Ecto neural progenitor cell (in vitro differentiated cells): ENCODE measurements at regions not wholly inside any gene's neighbourhood (a gene's known extent, or its start where the extent isn't known, plus 50 kb on each side); places are given as distances from the start of the nearest gene placed in this dataset.

ENCODE experiments used
- DNase-seq: peaks from one replicate; pipeline ENCODE4 v3.0.0-alpha.2; 2018; ENCODE audit warnings: low spot score

DNA sequence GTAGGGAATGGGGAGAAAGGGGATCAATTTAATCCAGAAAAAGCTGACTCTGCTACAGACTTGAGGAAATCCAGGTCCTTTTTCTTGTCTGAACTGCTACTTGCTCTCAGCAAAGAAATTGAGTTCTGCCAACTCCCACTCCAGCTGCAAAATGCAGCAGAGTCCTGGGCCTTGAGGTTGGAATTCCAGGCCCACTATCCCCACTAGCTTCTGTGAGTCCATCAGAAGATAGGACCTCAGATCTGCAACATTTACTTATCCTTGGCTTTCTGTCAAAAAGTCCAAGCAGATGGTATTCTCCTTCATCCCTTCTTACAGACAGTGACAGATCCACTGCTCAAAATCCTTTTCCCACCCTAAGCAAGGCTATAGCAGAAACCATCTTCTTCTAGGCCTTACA is 219.2 kb downstream of the ARHGAP12 start:
- DNase-seq, result no peak

- DNase-seq, result no peak
Measured at GRCh38 chr10:31709028-31709427, 219.6 kb downstream of the ARHGAP12 start.

DNA sequence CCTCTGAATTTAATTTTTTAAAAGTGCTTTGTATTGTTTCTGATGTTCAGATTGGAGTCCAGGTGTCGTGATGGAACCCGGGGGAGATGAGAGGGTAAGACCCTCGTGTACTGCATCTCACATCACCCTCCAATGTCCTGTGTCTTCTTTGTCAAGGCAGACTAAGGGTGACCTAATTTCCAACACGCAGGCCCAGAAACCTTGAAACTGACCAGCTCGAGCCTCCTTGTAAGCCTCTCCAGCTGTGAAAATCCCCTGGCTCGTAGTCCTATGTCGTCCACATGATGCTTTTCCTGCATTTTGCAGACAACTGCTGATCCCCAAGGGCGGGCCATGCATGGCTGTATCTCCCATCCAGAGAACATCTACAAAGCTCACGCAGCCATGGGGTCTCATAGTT is 220.2 kb downstream of the ARHGAP12 start:
- no peak for DNase-seq

- DNase-seq, result no peak
Measured at GRCh38 chr10:31708046-31708445, 220.6 kb downstream of the ARHGAP12 start.

DNA sequence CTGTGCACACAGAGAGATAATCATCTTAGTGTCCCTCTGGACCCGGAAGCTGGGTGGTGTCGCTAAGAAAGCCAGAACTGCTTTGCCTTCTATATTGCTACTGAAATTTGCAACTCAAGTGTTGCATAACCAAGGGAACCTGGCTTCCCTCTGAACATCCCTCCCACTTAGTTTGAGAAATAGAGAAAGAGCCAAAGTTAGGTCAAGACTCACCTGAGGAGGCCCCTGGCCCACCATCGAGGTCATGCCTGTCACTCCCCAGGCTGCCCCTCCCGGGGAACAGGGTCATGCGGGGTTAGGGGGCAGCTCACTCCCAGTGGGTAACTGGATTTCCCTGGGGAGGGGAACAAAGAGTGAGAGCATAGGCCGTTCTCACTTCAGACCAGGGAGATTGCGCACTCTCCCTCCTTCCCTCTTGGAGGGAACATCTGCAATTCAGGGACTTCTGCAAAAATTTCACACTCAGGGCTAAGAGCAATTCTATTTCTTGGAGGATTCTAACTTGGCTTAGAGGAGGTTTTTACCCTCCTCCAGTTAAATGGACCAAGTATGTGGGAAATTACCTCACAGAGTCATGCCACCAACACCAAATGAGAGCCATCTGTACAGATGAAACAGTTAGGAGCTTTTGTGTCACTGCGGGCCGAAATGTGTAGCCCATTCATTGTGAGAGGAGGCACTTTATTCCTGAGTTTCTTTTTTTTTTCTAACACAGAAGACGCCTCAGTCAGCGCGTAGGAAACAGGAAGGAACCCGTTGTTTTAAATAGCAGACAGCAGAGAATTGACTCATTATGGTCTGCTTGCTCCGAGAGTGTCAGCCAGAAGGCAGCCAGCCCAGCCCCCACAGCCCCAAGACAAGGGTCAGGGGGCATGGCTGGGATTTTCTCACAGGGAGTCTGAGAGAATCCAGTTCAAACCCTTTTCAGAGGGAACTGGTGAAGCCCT is 221.3 kb downstream of the ARHGAP12 start:
- DNase-seq, result peak; percentile 70

DNA sequence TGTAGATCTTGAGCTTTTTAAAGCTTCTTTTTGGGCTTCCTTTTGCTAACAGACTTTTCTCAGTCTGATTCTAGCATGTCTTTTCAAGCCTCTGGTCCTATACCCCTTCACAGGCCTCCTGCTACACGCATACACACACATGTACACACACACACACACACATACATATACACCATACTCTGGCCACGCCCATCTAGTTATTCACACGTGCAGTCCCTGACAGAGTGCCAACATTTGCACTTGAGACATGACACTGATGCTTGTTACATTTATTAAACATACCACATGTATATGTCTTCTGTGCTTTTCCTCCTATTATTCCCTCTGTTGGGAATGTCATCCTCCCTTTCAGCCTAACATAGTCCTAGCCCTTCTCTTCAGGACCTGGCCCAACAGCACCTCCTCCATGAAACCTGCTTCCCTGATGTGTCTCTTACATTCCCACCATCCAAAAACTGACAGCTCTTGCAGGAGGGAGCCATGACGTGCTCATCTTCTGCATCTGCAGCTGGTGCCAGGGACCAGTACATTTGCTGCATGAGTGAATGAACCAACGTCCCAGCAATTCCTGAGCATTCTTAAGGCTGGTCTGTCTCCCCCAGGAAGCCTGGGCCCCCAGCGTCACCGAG is 222.1 kb downstream of the ARHGAP12 start:
- no peak for DNase-seq

DNA sequence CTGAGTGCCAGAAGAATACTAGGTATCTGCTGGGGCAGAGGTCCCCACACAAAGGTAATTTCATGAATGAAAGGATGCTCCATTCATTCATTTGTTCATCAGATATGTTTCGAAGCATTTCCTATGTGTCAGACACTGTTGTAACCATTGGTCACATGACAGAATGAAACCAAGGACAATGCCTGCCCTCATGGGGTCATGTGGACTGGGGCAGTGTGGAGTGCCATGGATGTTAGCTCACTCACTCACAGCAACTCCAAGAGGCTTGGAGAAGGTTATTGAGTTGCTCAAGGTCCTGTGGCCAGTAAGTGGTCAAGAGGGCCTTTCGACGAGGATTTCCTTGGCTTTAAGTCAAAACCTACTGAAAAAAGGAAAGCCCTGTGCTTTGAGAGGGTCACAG is 223.5 kb downstream of the ARHGAP12 start:
- no peak for DNase-seq

- no peak for DNase-seq
Measured at GRCh38 chr10:31704195-31704594, 224.4 kb downstream of the ARHGAP12 start.

DNA sequence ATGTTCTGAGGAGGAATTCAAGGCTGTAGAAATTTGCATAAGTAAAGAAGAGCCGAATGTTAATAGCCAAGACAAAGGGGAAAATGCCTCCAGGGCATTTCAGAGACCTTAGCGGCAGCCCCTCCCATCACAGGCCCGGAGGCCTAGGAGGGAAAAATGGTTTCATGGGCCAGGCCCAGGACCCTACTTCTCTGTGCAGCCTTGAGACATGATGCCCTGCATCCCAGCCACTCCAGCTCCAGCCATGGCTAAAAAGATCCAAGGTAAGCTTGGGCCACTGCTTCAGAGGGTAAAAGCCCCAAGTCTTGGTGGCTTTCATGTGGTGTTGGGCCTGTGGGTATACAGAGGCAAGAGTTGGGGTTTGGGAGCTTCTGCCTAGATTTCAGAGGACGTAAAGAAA is 225.7 kb downstream of the ARHGAP12 start:
- DNase-seq, result no peak

DNA sequence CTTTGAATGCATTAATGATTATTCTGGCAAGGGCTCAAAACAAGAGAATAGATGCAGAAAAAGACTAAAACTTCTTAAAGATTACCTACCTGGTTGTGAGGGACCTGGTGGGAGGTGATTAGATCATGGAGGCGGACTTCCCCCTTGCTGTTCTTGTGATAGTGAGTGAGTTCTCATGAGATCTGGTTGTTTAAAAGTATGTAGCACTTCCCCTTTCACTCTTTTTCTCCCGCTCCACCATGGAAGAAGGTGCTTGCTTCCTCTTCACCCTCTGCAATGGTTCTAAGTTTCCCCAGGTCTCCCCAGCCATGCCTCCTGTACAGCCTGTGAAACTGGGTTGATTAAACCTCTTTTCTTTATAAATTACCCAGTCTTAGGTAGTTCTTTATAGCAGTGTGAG is 226.6 kb downstream of the ARHGAP12 start:
- no peak for DNase-seq

DNA sequence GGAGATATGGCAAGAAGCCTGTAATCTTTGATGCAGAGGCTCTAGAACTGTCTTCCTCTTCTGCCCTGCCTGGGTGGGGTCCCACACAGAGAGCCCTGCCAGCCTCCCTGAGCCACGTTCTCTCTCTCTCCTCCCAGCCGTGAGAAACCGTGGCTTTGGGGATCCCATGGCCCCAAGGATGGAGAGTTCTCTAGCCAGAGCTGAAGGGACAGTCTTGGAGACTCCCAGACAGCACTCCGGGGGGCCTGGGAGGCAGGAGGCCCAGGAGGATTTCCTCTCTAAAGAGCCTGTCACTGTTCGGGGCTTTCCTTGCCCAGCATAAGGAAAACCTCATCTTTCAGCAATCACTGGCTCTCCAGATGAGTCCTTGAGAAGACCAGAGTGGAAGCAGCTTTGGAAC is 227.1 kb downstream of the ARHGAP12 start:
- no peak for DNase-seq

DNA sequence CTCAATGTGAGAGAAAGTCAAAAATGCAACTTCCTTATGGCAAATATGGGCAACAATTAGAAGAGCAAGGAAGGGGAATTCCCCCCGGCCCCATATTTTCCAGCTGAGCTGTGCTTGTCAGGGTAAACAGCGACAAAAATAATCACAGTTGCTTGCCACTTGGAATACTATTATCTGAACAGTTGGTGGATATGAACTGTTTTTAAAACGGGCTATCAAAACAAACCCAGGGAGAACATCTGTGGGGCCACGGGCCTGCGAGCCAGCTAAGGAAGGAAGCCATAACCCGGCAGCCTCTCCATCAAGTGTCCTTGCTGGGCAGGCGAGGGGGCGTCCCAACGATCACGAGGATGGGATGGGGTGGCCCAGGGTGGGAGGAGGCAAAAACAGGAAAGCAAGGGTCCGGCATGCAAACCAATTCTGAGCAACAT is 228.4 kb downstream of the ARHGAP12 start:
- no peak for DNase-seq

DNA sequence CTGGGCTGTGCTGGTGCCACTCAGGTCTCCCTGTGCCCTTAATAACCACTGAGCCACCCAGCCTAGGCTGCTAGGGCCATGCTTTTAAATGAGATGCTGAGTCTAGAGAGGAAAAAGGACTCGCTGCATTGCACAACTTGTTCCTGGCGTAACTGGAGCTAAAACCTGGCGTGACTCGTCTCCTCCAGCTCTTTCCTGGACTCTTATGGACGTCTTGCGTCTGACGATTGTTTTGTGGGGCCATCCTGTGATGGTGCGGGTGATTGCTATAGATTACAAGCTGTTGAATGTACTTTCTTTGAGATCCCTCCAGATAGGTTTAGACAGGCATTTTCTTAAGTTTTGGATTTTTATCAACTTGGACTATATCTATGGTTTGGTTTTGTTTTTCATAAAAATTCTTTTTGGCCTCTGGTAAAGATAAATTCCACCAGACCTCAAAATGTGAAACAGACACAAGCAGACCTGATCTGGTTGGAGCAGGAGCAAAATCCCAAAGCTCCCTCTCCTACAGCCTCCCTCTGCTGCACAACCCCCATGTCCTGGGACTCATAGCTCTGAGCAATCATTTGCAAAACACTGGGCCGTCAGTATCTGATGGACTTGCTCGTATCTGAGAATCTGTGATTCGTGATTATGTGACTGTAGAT is 230.3 kb downstream of the ARHGAP12 start:
- DNase-seq, result no peak

DNA sequence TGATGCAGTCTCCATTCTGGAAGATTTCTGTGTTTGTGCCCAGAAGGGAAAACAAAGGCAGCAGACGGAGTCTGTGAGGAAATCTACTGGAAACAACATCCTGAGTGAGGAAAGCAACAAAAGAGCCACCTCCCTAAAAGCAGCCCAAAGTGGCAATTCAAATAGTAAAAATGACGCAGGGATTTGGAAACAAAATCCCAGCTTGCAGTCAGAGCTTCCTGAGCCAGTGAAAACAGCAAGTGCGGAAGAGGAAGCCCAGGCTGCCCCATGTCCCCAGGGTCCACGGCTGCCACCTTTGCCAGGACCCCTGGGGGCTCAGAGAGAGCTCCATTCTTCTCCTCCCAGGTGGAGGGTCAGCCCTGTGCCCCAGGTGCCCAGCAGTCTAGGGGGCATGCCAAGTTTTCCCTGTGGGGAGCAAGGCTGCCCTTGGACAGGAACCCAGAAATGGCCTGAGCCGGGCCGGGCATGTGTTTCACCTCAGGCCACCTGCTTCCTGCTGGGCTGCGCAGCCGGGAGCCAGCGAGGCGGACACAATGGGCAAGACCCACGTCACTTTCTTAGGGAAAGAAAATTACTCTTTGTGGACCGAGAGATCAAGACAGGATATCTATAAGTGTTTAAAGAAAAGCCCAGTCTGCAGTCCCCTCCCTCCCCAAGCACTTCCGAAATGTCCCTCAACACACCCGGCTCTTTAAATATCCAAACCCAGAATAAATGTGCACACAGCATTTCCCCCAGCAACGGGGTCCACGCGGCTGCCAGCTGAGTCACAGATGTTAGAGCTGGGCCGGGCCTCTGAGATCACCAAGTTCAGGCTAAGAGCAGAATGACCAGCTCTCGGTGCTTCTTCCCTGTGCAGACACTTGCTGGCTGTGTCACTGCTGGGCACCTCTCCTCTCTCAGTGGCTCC is 231.1 kb downstream of the ARHGAP12 start:
- no peak for DNase-seq

DNA sequence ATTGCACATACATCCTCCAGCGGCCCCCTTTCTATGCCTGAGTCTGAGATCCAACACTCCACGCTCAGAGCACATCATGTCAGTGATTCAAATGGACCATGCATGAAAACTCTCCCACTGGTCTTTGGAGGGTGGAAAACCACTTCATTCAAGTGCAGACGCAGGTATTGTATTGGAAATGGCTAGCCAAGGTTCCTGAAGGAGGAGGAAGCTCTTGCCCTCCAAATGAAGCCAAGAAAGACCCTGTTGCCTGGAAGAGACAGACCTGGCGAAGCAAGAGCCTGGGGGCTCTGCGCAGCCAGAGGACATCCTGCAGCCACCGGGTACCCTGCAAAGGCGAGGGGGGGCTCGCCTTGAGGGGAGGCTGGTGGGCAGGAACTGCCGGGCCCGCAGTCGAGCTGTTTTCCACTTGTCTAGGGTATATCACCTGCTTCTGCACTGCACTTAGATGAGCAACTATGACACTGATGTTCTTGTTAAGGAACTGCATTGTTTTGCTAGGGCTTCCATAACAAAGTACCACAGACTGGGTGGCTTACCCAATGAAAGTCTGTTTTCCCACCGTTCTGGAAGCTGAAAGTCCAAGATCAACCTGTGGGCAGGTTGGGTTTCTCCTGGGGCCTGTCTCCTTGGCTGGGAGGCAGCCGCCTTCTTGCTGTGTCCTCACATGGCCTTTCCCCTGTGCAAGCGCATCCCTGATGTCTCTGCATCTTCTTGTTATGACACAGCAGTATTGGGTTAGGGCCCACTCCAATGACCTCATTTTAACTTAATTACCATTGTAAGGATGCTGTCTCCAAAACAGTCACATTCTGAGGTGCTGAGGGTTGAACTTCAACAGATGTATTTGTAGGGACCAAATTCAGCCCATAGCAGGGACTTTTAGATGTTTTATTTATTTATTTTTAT is 233.4 kb downstream of the ARHGAP12 start:
- no peak for DNase-seq

- DNase-seq, result no peak
Measured at GRCh38 chr10:31694126-31694685, 234.4 kb downstream of the ARHGAP12 start.

- DNase-seq, result no peak
Measured at GRCh38 chr10:31693491-31693890, 235.1 kb downstream of the ARHGAP12 start.

- DNase-seq, result no peak
Measured at GRCh38 chr10:31689233-31689632, 239.4 kb downstream of the ARHGAP12 start.

DNA sequence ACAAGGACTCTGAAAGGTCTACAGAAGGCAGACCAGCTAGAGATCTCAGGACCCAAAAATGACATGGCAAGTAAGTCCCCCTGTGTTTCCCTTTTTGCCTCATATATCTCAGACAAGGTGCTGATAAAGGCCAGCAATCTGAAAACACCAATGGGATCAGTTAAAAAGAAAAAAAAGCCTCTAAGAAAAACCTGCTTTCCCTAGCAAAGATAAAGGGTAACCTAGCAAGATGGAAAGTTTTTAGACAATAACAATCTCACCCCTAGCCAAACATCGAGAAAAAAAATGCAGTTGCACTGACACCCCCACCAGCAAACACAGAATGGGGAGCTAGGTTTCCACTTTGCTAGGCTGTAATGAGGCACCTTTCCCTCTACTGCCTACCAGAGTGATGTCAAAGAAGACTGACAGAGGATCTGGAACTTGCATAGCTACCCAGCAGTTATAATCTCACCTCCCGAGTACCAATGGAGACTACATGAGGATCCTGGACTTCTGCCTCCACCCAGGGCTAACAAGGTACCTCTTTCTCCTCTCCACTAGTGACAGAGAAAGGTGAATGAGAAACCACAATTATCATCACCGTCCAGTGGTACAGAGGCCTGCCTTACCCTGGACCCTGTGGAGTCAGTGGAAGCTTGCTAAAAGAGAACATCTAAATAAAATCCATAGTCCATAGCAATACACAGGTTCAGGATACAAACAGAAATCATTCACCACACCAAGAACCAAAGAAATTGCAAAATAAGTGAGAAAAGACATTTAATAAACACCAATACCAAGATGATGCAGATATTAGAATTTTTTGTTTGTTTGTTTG is 240.8 kb downstream of the ARHGAP12 start:
- no peak for DNase-seq

GRCh38 chr10:31686599-31686998 is 242.0 kb downstream of the ARHGAP12 start:
- no peak for DNase-seq
